ENCODE measurements at regions not wholly inside any gene's neighbourhood (a gene's known extent, or its start where the extent isn't known, plus 50 kb on each side); places are given as distances from the start of the nearest gene placed in this dataset.

DNA sequence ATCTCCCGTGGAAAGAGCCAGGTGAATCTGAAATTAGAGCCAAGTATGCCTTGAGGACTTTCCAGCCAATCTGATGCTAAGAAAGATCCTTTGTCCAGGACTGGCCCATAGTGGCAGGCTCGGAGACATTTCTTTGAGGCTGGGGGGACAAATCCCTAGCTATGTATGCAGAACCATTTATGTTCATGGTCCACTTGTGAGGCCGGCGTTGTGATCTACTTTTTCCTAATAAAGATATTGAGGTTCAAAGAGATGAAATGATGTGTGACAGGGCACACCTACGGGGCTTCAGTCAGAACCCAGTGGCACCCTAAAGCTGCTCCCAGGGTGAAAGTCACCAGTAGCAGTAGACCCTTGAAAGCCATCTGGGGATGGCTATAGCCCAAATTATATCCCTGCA lies 120.3 kb upstream of the MAFB start:
- no peak overlapping the region for H3K4me3 ChIP-seq (replicated peaks in 1 of 2; ENCODE audit: low read depth in 2 of 2, low read length in 2 of 2)
- TF ChIP-seq, protein P1, sequence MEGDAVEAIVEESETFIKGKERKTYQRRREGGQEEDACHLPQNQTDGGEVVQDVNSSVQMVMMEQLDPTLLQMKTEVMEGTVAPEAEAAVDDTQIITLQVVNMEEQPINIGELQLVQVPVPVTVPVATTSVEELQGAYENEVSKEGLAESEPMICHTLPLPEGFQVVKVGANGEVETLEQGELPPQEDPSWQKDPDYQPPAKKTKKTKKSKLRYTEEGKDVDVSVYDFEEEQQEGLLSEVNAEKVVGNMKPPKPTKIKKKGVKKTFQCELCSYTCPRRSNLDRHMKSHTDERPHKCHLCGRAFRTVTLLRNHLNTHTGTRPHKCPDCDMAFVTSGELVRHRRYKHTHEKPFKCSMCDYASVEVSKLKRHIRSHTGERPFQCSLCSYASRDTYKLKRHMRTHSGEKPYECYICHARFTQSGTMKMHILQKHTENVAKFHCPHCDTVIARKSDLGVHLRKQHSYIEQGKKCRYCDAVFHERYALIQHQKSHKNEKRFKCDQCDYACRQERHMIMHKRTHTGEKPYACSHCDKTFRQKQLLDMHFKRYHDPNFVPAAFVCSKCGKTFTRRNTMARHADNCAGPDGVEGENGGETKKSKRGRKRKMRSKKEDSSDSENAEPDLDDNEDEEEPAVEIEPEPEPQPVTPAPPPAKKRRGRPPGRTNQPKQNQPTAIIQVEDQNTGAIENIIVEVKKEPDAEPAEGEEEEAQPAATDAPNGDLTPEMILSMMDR (IDR thresholded peaks at IDR 0.05; ENCODE audit: low read depth, low read length) = no peak
- DNase-seq (ENCODE audit: low read depth in 2 of 2) = no peak

DNA sequence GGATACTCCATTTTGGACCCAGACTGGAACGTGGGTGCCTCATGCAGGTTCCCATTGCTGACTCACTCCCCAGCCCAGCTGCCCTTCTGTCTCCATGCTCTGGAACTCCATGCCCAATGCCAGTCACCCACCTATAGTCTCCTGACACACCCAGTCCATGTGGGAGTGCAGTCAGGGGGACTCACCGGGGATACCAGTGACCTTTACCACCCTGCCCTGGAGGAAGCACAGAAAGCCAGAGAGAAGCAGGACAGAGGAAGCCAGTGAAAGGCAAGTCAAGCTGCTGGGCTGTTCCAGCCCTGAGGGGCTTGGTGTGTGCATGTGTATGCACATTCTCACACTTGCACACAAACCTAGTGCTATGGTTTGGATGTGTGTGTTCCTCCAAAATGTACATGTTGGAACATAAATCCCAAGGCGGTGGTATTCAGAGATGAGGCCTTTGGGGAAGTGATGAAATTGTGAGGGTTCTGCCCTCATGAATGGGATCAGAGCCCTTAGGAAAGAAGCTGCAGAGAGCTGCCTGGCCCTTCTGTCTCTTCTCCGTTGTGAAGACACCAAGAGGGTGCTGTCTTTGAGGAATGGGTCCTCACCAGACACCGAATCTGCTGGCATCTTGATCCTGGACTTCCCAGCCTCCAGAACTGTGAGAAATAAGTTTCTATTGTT lies 121.4 kb upstream of the MAFB start:
- no peak for DNase-seq (ENCODE audit: low read depth in 2 of 2)
- TF ChIP-seq, protein P1 (IDR thresholded peaks at IDR 0.05; ENCODE audit: low read depth, low read length) = no peak

DNA sequence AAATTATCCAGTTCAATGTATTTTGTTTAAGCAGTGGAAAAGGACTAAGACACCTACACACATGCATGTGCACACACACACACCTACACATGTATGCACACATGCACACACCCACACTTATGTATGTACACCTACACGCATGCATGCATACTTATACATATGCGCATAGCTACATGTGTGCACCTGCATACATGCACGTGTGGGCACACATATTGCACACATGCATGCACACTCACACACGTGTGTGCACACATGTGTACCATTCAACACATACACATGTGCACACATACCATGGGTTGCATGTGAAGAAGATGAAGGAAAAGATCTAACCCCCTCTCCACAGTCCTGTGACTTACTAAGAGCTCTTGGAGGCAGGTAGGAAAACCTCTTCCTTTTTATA lies 122.0 kb upstream of the MAFB start:
- no peak for DNase-seq (ENCODE audit: low read depth in 2 of 2)
- H3K4me3 ChIP-seq (replicated peaks in 1 of 2; ENCODE audit: low read depth in 2 of 2, low read length in 2 of 2) = no peak overlapping the region
- TF ChIP-seq, protein P1 (IDR thresholded peaks at IDR 0.05; ENCODE audit: low read depth, low read length) = no peak

More for the DNA sequence above, 121.4 kb upstream of the MAFB start:
- no peak overlapping the region for H3K4me3 ChIP-seq (replicated peaks in 1 of 2; ENCODE audit: low read depth in 2 of 2, low read length in 2 of 2)

DNA sequence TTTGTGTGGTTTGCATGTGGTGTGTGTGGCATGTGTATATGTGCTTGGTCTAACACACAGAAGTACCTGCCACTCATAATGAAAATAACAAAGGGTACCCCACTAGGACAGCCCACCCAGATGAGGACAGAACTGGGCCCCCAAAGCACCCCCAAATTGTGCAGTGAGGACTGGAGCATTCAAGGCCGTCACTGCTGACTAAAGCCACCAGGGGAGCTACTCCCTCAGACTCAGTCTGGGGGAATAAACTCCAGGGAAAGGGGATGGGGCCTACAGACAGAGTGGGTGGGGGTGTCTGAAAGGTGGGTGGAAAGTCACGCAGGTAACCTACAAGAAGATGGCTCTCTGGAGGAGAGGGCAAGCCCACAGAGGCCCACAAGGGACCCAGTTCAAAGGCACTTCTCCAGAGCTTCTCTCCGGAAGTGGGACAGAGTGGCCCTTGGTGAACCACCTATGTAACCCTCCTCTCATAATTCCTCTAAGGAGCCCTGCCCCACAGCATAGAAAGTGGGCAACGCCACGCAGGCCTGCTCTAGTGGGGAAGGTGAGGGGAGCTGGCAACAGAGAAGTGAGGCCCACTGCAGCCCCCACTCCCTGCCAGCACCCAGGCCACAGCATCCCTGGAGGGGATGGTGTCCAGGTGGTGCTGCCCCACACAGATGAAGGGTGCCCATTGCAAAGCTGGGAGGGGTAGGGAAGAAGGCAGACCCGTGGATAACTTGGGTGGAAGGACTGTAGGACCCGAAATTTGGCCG lies 122.8 kb upstream of the MAFB start:
- DNase-seq (ENCODE audit: low read depth in 2 of 2) = no peak
- TF ChIP-seq, protein P1 (IDR thresholded peaks at IDR 0.05; ENCODE audit: low read depth, low read length) = no peak

DNA sequence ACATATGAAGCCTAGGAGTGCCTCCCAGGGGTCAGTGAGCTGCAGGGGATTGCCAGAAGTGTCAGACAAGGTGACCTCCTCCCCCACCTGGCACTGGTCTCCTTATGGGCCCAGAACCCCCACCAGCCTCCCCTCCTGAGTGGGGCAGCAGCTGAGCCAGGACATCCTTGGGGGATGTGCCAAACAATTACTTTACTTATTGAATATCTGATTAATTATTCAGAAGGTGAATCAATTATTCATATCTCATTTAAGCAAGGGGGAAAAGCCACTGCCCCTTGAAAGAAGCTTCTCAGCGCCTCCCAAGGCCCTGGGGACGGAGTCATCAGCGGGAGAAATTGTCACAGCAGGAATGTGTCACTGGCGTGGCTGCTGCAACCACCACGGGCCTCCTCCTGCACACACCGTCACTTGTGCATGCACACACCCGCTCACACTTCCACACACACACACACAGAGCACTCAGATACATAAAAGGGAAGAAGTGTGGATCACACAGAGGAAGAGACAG lies 123.4 kb upstream of the MAFB start:
- TF ChIP-seq, protein P1 (IDR thresholded peaks at IDR 0.05; ENCODE audit: low read depth, low read length) = no peak
- no peak for DNase-seq (ENCODE audit: low read depth in 2 of 2)
- H3K4me3 ChIP-seq (replicated peaks in 1 of 2; ENCODE audit: low read depth in 2 of 2, low read length in 2 of 2) = no peak overlapping the region

More for the DNA sequence above, 122.8 kb upstream of the MAFB start:
- no peak overlapping the region for H3K4me3 ChIP-seq (replicated peaks in 1 of 2; ENCODE audit: low read depth in 2 of 2, low read length in 2 of 2)

DNA sequence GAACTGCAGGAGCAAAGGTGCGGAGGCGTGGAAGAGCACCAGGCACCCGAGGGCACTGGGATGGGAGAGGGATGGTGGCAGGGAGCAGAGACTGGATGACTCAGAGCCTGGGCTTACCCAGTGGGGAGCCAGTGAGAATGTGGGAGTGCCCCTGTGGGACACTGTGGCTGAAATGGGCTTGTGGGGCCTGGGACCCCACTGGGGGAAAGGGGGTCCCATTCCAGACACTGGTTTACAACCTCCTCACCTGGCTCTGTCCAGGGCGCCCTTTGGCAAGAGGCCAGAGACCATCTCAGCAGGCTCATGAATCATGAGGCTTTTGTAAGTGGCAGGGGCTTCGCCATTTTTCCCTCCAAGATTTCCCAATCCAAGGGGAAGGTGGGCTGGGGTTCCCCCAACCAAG lies 124.0 kb upstream of the MAFB start:
- DNase-seq (ENCODE audit: low read depth in 2 of 2) = no peak
- no peak overlapping the region for H3K4me3 ChIP-seq (replicated peaks in 1 of 2; ENCODE audit: low read depth in 2 of 2, low read length in 2 of 2)
- TF ChIP-seq, protein P1 (IDR thresholded peaks at IDR 0.05; ENCODE audit: low read depth, low read length) = no peak

Data from cardiac fibroblast (primary cell).